HEK293 (cell line): ENCODE measurements at regions not wholly inside any gene's neighbourhood (a gene's known extent, or its start where the extent isn't known, plus 50 kb on each side); places are given as distances from the start of the nearest gene placed in this dataset.

Source experiments
- CTCF ChIA-PET: fragments of 350-600 bp; formaldehyde crosslinking; extraction: SDS; loops from one replicate; lab custom pipeline; 2021; ENCODE audit warnings: antibody characterized with exemption; lab: Yijun Ruan, JAX
- POLR2A ChIA-PET: fragments of 300-600 bp; formaldehyde crosslinking; extraction: SDS; loops from one replicate; lab custom pipeline; 2020; ENCODE audit warnings: antibody characterized with exemption, inconsistent platforms; lab: Yijun Ruan, JAX
- H3K27ac ChIP-seq: fragments of 200-500 bp; sonication (Bioruptor generic); 2 replicates; pipeline ENCODE4 v1.5.1; 2014; ENCODE audit warnings: low read depth, low read length, control low read depth, inconsistent platforms; ENCODE audit errors: extremely low read depth
- H3K36me3 ChIP-seq, 2 experiments: fragments of 200-500 bp in 1 of 2; sonication (Bioruptor generic) in 1 of 2; 1 replicate in 1 of 2; 2 replicates in 1 of 2; pipeline ENCODE4 v1.5.1; 2014 to 2017; ENCODE audit warnings: inconsistent platforms in 2 of 2, low read length in 2 of 2; ENCODE audit not compliant: control insufficient read depth in 2 of 2, insufficient read depth in 1 of 2
- H3K4me1 ChIP-seq: fragments of 200-500 bp; sonication (Bioruptor generic); 2 replicates; pipeline ENCODE4 v1.5.1; 2014; ENCODE audit warnings: mild to moderate bottlenecking, low read length, inconsistent platforms; ENCODE audit not compliant: control insufficient read depth, insufficient read depth
- H3K4me3 ChIP-seq: 2 replicates; pipeline ENCODE4 v1.5.1; 2011; ENCODE audit warnings: low read depth, mild to moderate bottlenecking, control low read depth, low read length, moderate library complexity
- H3K9me3 ChIP-seq: fragments of 200-500 bp; sonication (Bioruptor generic); 2 replicates; pipeline ENCODE4 v1.5.1; 2014; ENCODE audit warnings: low read depth, low read length, inconsistent platforms; ENCODE audit not compliant: control insufficient read depth, insufficient read depth
- IKZF3 ChIP-seq: fragments of 450-650 bp; IDR thresholded peaks from 2 replicates; pipeline ENCODE4 v1.5.0; 2018; ENCODE audit warnings: missing biosample characterization, mild to moderate bottlenecking, missing genetic modification characterization, moderate library complexity
- TCF7L2 ChIP-seq: IDR thresholded peaks from 2 replicates; pipeline ENCODE4 v1.6.1; 2011; ENCODE audit warnings: low read depth, mild to moderate bottlenecking, inconsistent platforms, low read length, moderate library complexity, borderline replicate concordance
- ZNF169 ChIP-seq: fragments of 450-650 bp; formaldehyde crosslinking; IDR thresholded peaks from 2 replicates; pipeline ENCODE4 v1.5.1; 2016; ENCODE audit warnings: missing biosample characterization, missing genetic modification characterization
- ZNF184 ChIP-seq: fragments of 450-650 bp; IDR thresholded peaks from 2 replicates; pipeline ENCODE4 v1.5.1; 2018; ENCODE audit warnings: missing biosample characterization, mild to moderate bottlenecking, missing genetic modification characterization
- ZNF248 ChIP-seq: fragments of 450-650 bp; formaldehyde crosslinking; IDR thresholded peaks from 2 replicates; pipeline ENCODE4 v1.5.1; 2017; ENCODE audit warnings: missing biosample characterization, missing genetic modification characterization
- ZNF266 ChIP-seq: fragments of 450-650 bp; formaldehyde crosslinking; IDR thresholded peaks from 2 replicates; pipeline ENCODE4 v1.5.1; 2016; ENCODE audit warnings: missing biosample characterization, missing genetic modification characterization, low read depth
- ZNF274 ChIP-seq, 2 experiments: fragments of 200-500 bp in 1 of 2; fragments of 450-650 bp in 1 of 2; sonication (Bioruptor generic) in 1 of 2; formaldehyde crosslinking in 1 of 2; IDR thresholded peaks; 2 replicates each; pipeline versions ENCODE4 v1.5.1 to v1.6.1; 2014 to 2016; ENCODE audit warnings: borderline replicate concordance in 1 of 2, inconsistent platforms in 1 of 2, low read length in 1 of 2, missing biosample characterization in 1 of 2, missing genetic modification characterization in 1 of 2
- ZNF335 ChIP-seq: fragments of 450-650 bp; formaldehyde crosslinking; conservative IDR thresholded peaks from 2 replicates; pipeline ENCODE4 v1.5.1; 2016; ENCODE audit warnings: missing biosample characterization, missing genetic modification characterization
- ZNF354C ChIP-seq: fragments of 450-650 bp; formaldehyde crosslinking; IDR thresholded peaks from 2 replicates; pipeline ENCODE4 v1.5.1; 2016; ENCODE audit warnings: missing biosample characterization, missing genetic modification characterization, low read depth, borderline replicate concordance
- ZNF394 ChIP-seq: fragments of 450-650 bp; formaldehyde crosslinking; IDR thresholded peaks from 2 replicates; pipeline ENCODE4 v1.5.1; 2016; ENCODE audit warnings: missing biosample characterization, missing genetic modification characterization, mild to moderate bottlenecking, moderate library complexity, borderline replicate concordance
- ZNF426 ChIP-seq: fragments of 450-650 bp; formaldehyde crosslinking; IDR thresholded peaks from 2 replicates; pipeline ENCODE4 v1.5.1; 2017; ENCODE audit warnings: missing biosample characterization, missing genetic modification characterization, mild to moderate bottlenecking, inconsistent platforms, moderate library complexity
- ZNF48 ChIP-seq: fragments of 450-650 bp; formaldehyde crosslinking; IDR thresholded peaks from 2 replicates; pipeline ENCODE4 v1.5.1; 2016; ENCODE audit warnings: missing biosample characterization, missing genetic modification characterization
- ZNF501 ChIP-seq: fragments of 450-650 bp; formaldehyde crosslinking; IDR thresholded peaks from 2 replicates; pipeline ENCODE4 v1.5.1; 2016; ENCODE audit warnings: missing biosample characterization, missing genetic modification characterization
- ZNF510 ChIP-seq: fragments of 450-650 bp; formaldehyde crosslinking; IDR thresholded peaks from 2 replicates; pipeline ENCODE4 v1.5.1; 2018; ENCODE audit warnings: mild to moderate bottlenecking, missing genetic modification characterization, missing biosample characterization; ENCODE audit not compliant: insufficient replicate concordance
- ZNF530 ChIP-seq: fragments of 450-650 bp; formaldehyde crosslinking; IDR thresholded peaks from 2 replicates; pipeline ENCODE4 v1.5.1; 2016; ENCODE audit warnings: low read depth, missing biosample characterization, missing genetic modification characterization
- ZNF571 ChIP-seq: fragments of 450-650 bp; formaldehyde crosslinking; IDR thresholded peaks from 2 replicates; pipeline ENCODE4 v1.5.0; 2017; ENCODE audit warnings: missing biosample characterization, missing genetic modification characterization
- ZNF623 ChIP-seq: fragments of 450-650 bp; formaldehyde crosslinking; IDR thresholded peaks from 2 replicates; pipeline ENCODE4 v1.5.1; 2016; ENCODE audit warnings: missing biosample characterization, missing genetic modification characterization
- TF ChIP-seq, protein P1 (sequence below): fragments of 450-650 bp; formaldehyde crosslinking; IDR thresholded peaks from 2 replicates; pipeline ENCODE4 v1.5.1; 2016; ENCODE audit warnings: missing biosample characterization, missing genetic modification characterization
- TF ChIP-seq, protein P2 (sequence below): fragments of 450-650 bp; formaldehyde crosslinking; IDR thresholded peaks from 2 replicates; pipeline ENCODE4 v1.5.1; 2016; ENCODE audit warnings: missing biosample characterization, missing genetic modification characterization
- TF ChIP-seq, protein P3 (sequence below): fragments of 450-650 bp; formaldehyde crosslinking; IDR thresholded peaks from 2 replicates; pipeline ENCODE4 v1.5.1; 2017; ENCODE audit warnings: missing biosample characterization, missing genetic modification characterization
- TF ChIP-seq, protein P4 (sequence below): fragments of 450-650 bp; formaldehyde crosslinking; IDR thresholded peaks from 2 replicates; pipeline ENCODE4 v1.5.1; 2016; ENCODE audit warnings: missing biosample characterization, missing genetic modification characterization
- TF ChIP-seq, protein P5 (sequence below): fragments of 450-650 bp; formaldehyde crosslinking; IDR thresholded peaks from 2 replicates; pipeline ENCODE4; 2016; ENCODE audit warnings: missing biosample characterization, missing genetic modification characterization
- TF ChIP-seq, protein P6 (sequence below): fragments of 450-650 bp; formaldehyde crosslinking; IDR thresholded peaks from 2 replicates; pipeline ENCODE4 v1.5.1; 2016; ENCODE audit warnings: missing biosample characterization, missing genetic modification characterization

DNA sequence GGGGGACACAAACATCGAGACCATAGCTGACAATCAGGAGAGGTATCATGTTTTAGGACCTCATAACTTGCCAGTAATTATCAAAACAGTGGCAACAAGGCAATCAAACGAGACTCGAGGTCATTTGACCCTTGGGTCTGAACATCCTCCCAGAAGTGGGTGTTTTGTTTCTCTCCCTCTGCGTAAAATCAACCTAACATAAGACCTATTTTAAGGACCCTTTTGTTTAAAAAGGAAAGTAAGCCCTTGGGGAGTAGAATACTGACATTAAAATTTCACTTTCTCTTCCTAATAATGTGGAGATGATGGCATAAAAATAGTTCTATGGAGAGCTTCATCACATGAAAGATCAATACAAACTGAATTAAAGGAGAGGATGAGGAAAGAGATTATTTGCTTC lies 106.2 kb upstream of the PUDP start (continued):
- TF ChIP-seq ZNF266 (tag by site-specific recombination) (no peak), ZNF530 (tag by site-specific recombination) (no peak), ZNF169 (tag by site-specific recombination) (no peak), ZNF48 (tag by site-specific recombination) (no peak), ZNF571 (tag by site-specific recombination) (no peak)
- TF ChIP-seq, protein P1, sequence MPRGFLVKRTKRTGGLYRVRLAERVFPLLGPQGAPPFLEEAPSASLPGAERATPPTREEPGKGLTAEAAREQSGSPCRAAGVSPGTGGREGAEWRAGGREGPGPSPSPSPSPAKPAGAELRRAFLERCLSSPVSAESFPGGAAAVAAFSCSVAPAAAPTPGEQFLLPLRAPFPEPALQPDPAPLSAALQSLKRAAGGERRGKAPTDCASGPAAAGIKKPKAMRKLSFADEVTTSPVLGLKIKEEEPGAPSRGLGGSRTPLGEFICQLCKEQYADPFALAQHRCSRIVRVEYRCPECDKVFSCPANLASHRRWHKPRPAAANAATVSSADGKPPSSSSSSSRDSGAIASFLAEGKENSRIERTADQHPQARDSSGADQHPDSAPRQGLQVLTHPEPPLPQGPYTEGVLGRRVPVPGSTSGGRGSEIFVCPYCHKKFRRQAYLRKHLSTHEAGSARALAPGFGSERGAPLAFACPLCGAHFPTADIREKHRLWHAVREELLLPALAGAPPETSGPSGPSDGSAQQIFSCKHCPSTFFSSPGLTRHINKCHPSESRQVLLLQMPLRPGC: no peak
- TF ChIP-seq, protein P2, sequence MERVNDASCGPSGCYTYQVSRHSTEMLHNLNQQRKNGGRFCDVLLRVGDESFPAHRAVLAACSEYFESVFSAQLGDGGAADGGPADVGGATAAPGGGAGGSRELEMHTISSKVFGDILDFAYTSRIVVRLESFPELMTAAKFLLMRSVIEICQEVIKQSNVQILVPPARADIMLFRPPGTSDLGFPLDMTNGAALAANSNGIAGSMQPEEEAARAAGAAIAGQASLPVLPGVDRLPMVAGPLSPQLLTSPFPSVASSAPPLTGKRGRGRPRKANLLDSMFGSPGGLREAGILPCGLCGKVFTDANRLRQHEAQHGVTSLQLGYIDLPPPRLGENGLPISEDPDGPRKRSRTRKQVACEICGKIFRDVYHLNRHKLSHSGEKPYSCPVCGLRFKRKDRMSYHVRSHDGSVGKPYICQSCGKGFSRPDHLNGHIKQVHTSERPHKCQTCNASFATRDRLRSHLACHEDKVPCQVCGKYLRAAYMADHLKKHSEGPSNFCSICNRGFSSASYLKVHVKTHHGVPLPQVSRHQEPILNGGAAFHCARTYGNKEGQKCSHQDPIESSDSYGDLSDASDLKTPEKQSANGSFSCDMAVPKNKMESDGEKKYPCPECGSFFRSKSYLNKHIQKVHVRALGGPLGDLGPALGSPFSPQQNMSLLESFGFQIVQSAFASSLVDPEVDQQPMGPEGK: no peak

DNA sequence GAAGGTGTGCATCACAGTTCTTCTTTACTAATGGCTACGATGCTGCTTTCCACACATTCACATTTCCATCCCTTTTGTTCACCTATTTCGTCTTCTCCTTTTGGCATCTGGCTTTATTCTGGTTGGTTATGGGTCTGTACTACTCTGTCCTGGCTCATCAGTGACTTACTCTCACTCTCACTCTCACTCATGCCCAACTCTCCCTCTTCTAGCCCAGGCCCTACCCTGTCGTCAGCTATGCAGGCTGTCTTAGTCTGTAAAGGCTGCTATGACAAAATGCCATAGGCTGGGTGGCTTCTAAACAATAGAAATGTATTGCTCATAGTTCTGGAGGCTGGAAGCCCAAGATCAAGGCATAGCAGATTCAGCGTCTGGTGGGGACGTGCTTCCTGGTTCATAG lies 105.6 kb upstream of the PUDP start:
- POLR2A ChIA-PET: no interaction called here

DNA sequence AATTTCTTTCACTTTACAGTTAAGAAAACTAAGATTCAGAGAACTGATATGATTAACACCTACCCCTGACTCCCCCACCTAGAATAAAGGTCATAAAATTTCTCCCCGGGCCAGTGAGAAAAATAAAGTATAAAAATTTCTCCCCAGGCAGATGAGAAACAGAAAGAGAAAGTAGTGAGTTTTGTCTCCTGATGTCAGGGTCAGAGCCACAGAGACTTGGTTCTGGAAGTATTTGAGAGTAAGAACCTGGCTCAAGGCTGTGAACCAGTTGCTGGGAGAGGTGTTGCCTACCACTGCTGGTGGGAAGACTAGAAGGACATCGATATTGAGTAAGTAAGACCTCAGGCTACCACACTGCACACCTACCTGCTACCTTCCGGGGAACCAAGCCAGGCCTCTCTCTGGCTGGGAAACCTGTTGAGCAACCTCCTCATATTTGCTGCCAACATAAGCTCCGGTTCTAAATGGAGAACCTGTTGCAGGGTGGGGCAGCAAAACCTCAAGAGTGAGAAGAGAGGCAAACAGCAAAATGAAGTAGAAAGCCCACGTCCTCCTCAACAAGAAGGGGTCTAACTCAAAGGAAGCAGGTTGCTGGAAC lies 104.2 kb upstream of the PUDP start:
- Histone ChIP-seq H3K9me3 (no peaks in the 10 kb centered on the region), H3K4me1 (no peaks in the 10 kb centered on the region), H3K27ac (no peak overlapping the region), H3K36me3 (peaks cover 0 to 10% of the 10 kb centered on the region in 2 experiments; a peak in 1 of 3 replicates), H3K4me3 (no peak overlapping the region)
- ChIA-PET CTCF (no interaction called here), POLR2A (no interaction called here)
- TF ChIP-seq, protein P3, sequence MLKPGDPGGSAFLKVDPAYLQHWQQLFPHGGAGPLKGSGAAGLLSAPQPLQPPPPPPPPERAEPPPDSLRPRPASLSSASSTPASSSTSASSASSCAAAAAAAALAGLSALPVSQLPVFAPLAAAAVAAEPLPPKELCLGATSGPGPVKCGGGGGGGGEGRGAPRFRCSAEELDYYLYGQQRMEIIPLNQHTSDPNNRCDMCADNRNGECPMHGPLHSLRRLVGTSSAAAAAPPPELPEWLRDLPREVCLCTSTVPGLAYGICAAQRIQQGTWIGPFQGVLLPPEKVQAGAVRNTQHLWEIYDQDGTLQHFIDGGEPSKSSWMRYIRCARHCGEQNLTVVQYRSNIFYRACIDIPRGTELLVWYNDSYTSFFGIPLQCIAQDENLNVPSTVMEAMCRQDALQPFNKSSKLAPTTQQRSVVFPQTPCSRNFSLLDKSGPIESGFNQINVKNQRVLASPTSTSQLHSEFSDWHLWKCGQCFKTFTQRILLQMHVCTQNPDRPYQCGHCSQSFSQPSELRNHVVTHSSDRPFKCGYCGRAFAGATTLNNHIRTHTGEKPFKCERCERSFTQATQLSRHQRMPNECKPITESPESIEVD (tag by site-specific recombination): no peak
- TF ChIP-seq ZNF354C (tag by site-specific recombination) (no peak), ZNF274 (IDR thresholded peaks at IDR 0.05; ENCODE audit: low read length) (no peak), ZNF274 (tag by site-specific recombination; IDR thresholded peaks at IDR 0.05; ENCODE audit: borderline replicate concordance) (no peak), ZNF335 (tag by site-specific recombination) (no peak), ZNF248 (tag by site-specific recombination) (no peak), ZNF394 (tag by site-specific recombination) (no peak), IKZF3 (no peak), TCF7L2 (no peak), ZNF510 (tag by site-specific recombination) (no peak)
- TF ChIP-seq, protein P4, sequence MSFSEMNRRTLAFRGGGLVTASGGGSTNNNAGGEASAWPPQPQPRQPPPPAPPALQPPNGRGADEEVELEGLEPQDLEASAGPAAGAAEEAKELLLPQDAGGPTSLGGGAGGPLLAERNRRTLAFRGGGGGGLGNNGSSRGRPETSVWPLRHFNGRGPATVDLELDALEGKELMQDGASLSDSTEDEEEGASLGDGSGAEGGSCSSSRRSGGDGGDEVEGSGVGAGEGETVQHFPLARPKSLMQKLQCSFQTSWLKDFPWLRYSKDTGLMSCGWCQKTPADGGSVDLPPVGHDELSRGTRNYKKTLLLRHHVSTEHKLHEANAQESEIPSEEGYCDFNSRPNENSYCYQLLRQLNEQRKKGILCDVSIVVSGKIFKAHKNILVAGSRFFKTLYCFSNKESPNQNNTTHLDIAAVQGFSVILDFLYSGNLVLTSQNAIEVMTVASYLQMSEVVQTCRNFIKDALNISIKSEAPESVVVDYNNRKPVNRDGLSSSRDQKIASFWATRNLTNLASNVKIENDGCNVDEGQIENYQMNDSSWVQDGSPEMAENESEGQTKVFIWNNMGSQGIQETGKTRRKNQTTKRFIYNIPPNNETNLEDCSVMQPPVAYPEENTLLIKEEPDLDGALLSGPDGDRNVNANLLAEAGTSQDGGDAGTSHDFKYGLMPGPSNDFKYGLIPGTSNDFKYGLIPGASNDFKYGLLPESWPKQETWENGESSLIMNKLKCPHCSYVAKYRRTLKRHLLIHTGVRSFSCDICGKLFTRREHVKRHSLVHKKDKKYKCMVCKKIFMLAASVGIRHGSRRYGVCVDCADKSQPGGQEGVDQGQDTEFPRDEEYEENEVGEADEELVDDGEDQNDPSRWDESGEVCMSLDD (tag by site-specific recombination): no peak
- TF ChIP-seq, protein P5, sequence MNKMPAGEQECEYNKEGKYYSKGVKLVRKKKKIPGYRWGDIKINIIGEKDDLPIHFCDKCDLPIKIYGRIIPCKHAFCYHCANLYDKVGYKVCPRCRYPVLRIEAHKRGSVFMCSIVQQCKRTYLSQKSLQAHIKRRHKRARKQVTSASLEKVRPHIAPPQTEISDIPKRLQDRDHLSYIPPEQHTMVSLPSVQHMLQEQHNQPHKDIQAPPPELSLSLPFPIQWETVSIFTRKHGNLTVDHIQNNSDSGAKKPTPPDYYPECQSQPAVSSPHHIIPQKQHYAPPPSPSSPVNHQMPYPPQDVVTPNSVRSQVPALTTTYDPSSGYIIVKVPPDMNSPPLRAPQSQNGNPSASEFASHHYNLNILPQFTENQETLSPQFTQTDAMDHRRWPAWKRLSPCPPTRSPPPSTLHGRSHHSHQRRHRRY (tag by site-specific recombination): no peak
- TF ChIP-seq, protein P6, sequence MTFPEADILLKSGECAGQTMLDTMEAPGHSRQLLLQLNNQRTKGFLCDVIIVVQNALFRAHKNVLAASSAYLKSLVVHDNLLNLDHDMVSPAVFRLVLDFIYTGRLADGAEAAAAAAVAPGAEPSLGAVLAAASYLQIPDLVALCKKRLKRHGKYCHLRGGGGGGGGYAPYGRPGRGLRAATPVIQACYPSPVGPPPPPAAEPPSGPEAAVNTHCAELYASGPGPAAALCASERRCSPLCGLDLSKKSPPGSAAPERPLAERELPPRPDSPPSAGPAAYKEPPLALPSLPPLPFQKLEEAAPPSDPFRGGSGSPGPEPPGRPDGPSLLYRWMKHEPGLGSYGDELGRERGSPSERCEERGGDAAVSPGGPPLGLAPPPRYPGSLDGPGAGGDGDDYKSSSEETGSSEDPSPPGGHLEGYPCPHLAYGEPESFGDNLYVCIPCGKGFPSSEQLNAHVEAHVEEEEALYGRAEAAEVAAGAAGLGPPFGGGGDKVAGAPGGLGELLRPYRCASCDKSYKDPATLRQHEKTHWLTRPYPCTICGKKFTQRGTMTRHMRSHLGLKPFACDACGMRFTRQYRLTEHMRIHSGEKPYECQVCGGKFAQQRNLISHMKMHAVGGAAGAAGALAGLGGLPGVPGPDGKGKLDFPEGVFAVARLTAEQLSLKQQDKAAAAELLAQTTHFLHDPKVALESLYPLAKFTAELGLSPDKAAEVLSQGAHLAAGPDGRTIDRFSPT (tag by site-specific recombination): no peak

More for the DNA sequence above, 105.6 kb upstream of the PUDP start:
- Histone ChIP-seq H3K27ac (no peak overlapping the region), H3K36me3 (peaks cover 0 to 16% of the 10 kb centered on the region in 2 experiments; a peak in 1 of 3 replicates), H3K4me3 (no peak overlapping the region), H3K9me3 (no peaks in the 10 kb centered on the region), H3K4me1 (no peaks in the 10 kb centered on the region)
- CTCF ChIA-PET: interaction anchor here (0.5 kb wide), 1 partner anchor 1110 kb away, joined by 3 read pairs; no protein-coding TSS in a partner anchor
- no peak for TF ChIP-seq ZNF169 (tag by site-specific recombination)
- no peak for TF ChIP-seq ZNF426
- TF ChIP-seq ZNF623 (tag by site-specific recombination): no peak
- no peak for TF ChIP-seq ZNF501 (tag by site-specific recombination)
- TF ChIP-seq ZNF184 (tag by site-specific recombination): no peak
